ELF-1 (cell line): ENCODE measurements at regions not wholly inside any gene's neighbourhood (a gene's known extent, or its start where the extent isn't known, plus 50 kb on each side); places are given as distances from the start of the nearest gene placed in this dataset.
"Not testable (repeated sequence)": the region's sequence is repeated elsewhere in the genome, so short reads cannot be mapped to it uniquely, and the experiment has no call there.

Experiments
- DNase-seq: peaks from one replicate; pipeline ENCODE4 v3.0.0-alpha.2; 2016; ENCODE audit warnings: low read depth, low spot score

DNA sequence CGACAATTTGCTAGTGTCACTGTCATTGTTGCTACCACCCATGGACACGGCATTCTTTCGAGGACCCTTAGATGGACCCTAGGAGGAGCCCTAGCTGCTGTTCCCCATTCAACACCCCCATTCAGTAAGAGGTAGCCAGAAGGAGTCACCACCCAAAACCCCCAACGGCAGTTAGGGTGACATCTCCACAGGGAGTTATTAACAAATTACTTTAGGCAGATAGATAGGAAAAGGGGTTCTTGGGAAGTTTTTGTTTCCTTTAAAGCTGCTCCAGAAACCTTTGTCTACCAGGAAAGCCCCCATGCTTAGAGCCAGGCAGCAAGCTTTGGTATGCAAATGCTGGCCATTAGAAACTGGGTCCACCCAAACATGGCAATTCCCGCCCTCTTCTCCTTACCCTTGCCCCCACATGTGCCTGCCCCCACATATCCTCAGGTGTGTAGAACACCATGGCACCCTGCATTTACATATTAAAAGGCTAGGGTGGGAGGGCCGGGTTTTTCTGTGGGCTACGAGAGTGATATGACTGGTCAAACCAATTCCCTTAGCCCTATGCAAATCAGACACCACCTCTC is 190.9 kb downstream of the SLITRK6 start:
- peak; percentile 30 for DNase-seq

DNA sequence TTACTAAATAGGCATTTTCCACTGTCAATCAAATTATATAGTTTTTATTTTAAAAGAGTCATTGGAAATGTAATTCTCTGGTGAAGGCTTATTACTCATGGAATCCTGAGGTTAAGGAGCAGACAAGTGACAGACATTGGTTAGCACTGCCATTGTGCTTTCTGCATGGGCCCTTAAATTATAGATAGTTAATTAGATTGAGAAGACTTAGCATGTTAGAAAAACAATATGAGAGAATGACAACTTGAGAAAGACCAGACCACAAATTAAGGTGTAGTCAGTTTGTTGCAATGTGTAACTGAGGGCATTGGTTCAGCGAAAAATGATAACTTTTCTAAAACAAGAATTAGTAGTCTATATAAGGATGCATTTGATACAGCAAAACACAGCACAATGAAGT is 195.5 kb downstream of the SLITRK6 start:
- DNase-seq, result no peak

DNA sequence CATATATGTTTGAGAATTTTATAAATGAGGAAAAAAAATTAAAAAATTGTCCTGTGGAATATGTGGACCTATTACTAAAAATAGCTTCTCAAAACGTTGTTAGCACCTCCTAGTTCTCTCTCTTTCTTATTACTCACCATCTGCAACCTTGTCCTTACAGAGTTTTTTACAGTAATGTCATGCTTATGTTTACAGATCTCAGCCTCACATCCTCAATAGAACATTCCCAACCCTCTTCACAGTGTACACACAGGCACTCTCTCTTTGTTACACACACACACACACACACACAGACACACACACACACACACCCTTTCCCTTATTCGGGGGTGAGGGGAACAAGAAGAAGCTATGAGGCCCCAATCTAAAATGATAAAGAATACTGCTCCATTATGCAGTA is 197.7 kb downstream of the SLITRK6 start:
- DNase-seq, result no peak

DNA sequence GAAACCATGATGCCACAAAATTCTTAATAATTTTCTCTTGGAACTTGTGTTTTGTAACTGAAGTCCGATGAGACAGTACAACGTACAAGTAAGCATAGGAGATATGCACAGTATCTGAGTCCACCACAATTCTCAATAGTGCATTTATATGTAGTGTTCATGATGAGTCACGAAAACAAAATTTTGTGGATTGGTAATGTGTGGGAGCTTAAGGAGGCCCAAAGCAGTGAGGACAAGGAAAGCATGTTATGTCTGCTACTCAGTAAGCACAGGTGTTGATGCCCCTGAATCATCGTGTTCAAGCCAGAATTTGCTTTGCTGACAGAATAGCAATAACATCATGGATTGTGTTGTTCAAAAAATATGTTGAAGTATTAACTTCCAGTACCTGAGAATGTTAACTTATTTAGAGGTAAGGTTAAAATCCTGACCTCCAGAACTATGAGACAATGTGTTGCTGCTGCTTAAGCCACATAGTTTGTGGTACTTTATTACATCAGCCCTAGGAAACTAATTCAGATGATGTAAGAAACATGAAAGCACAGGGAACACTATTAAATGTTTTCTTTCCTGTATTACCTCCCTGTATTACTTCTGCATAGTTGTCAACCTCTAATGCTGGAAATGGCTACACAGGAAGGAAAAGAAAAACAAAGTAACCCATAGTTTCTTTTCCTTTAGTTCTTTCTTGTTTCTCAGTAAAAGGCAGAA is 201.3 kb downstream of the SLITRK6 start:
- no peak for DNase-seq

DNA sequence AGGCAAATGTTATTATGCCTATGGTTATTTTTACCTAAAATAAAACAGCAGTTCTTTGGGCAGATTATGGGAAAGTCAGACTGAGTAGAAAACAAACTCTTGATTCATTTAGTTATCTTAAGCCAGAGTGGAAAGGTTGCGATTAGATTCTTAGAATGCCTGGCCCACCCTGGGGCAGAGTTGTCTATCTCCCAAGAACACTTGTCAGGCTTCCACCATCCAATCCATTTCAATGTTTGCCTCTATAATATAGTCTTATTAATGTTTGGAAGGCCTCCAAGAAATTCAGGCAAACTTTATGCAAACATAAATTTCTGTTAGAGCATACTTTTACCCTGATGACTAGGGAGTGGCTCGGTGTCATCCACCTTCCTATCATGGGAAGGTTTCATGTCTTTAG is 207.0 kb downstream of the SLITRK6 start:
- no peak for DNase-seq

DNA sequence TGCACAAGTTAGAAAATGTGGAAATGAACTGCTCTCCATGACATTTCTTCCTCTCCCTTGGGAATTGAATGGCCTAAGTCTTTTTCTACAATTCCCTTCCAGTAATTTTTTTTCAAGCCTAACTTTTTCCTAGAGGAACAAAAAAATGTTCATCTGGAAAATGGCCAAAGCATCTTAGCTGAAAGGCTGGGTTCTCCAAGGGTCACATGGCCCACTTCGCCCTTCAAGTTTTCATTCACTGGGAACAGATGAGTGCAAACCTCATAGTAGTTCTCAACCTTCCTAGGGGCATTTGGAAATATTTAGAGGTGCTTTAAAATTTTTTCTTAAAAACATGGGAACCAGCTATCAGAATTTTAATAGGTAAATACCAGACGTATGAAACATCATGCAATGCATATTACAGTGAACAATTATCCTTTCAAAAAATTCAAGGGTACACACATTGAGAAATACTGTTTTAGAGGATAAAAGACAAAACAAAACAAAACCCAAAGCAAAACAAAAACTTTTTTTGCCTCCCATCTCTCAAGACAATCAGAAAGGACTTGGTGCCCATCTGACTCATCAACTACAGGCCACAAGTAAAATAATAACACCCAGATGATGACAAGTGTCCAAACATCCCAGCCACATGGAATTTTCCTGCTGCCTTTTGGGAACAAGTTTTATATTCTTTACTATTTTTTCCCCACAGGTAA is 208.8 kb downstream of the SLITRK6 start:
- no peak for DNase-seq

DNA sequence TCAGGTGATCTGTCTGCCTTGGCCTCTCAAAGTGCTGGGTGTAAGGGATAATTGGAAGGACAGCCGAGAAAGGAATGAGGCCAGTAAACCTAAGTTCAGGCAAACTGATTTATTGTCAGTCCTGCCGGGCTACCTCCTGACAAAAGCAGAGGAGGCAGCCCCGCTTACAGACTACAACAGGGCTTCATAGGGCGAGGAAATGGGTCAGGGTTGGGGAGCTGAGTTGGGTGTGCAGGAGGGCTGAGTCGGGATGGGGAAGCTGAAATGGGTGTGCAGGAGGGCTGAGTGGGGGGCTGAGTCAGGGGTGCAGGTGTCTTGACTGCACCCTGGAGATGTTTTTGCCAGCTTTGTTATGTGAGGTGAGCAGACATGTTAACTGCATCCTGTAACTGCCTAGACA is 210.2 kb downstream of the SLITRK6 start:
- no peak for DNase-seq

DNA sequence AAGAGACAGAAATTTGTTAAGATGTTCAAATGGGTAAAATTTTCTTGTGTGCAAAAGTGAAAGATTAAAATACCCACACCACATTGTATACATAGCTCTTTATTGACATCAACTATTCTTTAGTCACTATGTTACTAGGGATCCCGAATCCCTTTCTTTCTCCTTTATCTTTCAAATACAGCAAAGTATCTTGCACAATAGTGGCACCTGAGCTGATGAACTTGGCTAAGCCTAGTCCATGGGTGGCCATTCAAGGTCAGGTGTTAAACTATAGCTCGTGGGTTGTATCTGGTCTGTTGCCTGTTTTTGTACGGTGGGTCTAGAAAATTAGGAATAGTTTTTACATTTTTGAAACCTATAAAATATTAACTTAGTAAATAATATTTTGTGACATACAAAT is 210.9 kb downstream of the SLITRK6 start:
- no peak for DNase-seq

DNA sequence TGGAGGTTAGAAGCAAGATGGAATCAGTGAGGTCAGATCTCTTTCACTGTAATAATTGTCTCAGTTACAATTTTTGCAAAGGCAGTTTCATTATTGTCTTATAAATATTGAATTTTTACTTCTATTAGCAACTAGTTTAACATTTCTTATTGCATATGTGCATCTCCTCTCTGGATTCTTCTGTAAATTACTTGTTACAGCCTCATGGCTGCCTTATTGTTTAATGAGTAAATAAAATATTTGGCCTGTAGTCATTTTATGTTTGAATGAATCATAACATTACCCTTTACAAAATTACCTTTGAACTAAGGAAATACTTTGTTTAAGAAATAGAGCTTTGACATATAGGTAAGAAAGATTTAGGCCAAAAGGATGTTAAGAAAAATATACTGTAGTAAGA is 212.4 kb downstream of the SLITRK6 start:
- no peak for DNase-seq

DNA sequence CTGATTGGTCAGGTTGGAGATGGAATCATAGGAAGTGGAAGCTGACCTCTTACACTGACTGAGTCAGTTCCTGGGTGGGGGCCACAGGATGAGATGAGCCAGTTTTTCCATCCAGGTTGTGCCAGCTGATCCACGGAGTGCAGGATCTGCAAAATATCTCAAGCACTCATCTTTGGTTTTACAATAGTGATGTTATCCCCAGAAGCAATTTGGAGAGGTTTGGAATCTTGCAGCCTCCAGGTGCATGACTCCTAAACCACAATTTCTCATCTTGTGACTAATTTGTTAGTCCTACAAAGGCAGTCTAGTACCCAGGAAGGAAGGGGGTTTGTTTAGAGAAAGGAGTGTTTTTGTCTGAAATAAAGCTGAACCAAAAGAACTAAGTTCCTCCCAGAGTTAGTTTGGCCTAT is 212.8 kb downstream of the SLITRK6 start:
- no peak for DNase-seq

DNA sequence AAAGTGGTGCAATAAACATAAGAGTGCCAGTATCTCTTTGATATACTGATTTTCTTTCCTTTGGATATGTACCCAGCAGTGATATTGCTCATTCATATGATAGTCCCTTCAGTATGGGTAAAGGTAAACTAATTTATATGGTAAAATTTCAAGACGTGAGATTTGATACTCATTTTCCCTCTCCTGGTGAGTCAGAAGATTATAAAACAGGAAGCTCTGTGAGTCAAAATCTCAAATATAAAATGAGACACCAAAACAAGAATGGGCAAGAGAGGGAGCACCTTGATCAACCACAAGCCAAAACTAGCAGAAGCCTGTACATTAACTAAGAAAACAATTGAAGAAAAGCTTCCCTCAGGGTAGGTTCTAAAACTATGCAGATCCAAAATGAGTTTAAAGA is 216.3 kb downstream of the SLITRK6 start:
- no peak for DNase-seq

DNA sequence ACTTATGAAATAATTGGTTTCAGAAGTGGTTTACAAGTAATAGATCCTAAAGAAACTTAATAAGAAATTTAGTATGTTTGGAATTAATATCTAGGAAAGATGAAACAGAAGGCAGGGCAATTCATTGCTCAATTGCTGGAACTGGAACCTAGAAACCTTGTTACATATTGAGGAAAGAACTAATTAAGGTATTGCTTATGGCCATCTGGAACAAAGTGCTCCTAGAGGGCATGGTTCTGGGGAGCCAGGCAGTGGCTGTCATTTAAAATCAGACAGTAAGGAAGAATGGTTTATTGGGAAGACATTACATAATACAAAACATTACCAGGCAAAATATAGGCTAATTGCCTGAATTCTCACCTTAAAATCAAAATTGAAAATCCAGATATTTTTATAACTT is 224.1 kb downstream of the SLITRK6 start:
- DNase-seq, result no peak

DNA sequence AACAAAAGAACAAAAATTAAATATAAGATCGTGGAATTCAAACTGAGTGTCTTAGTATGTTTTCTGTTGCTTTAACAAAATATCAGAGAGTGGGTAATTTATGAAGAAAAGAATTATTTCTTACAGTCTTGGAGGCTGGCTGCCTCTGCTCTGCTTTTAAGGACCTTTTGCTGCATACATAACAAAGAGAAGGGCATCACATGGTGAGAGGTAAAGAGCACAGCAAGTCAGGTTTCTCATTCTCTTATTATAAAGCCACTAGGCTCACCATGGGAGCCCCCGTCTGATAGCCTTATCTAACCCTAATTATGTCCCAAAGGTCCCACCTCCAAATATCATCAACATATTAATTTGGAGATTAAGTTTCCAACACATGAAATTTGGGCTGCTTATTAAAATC is 231.3 kb downstream of the SLITRK6 start:
- DNase-seq, result no peak

DNA sequence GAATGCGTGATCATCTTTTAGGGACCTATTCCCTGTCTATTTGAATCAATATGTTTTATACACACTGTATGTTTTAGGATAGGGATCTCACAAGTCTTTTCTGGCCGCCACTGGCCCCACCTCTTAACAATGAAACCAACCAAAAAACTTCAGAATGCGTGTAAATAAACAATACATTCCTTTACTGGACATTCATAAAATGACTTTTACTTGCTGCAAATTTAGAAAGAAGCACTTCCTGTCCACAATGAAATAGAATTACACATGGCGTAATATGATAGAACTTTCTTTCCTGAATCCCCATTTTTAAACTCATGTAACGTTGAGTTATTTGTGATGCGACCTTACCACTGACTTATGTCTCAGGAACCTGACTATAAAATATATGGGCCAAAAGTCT is 233.6 kb downstream of the SLITRK6 start:
- no peak for DNase-seq

DNA sequence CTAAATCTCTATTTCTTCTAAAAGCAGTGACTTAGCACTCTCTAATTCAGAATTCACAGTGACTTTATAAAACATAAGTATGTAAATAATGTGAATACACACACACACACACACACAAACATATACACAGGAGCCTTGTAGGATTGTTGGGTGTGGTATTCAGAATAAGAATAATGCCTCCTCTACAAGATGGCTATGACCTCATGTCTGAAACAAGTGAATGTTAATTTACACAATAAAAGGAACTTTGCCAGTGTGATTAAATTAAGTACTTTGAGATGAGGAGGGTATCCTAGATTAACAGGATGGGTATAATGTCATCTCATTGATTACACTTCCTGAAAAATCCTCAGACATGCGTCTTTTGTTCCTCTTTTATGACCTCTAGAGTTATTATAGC is 234.6 kb downstream of the SLITRK6 start:
- no peak for DNase-seq

DNA sequence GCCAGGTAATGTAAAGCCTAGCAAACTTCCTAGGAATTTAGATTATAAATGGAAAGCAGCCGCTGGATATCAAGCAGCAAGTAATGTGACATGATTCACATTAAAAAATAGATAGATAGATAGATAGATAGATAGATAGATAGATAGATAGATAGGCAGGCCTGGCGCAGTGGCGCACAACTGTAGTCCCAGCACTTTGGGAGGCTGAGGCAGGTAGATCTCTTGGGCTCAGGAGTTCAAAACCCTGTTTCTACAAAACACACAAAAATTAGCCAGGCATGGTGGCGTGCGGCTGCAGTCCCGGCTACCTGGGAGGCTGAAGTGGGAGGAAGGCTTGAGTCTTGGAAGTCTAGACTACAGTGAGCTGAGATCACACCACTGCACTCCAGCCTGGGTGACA is 236.9 kb downstream of the SLITRK6 start:
- no peak for DNase-seq

DNA sequence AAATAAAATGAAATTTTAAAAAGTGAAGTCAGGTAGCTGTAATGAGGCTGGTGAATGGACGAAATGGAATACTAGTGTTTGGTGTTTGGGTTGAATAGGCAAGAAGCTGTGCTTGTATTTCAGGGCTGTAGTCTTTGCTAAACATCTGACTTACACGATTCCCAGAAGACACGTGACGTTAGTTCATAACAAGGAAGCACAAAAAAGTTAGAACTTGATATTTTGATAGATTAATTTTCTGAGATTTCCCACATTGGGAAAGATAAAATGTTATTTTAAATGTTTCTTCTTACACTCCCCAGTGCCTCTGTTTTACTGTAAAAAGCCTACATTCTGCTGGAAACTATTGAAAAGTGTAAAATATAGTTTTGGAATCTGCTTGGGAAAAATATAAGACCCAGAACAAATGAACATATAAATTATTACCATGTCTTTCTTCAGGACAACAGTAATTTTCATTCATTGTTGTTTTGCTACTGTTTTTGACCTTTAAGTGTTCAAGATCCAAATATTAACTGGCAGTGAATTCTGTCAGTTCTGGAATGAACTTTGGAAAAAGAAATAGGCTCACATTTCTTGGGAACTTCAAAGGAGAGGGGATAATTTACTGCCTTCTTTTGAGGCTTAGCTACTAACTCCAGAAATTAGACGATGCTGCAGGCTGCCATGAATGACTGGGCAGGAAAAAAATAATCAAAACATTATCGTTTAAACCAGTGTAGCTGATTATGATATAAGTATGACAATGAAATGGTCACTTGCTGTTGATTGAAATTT is 241.3 kb downstream of the SLITRK6 start:
- DNase-seq, result no peak

DNA sequence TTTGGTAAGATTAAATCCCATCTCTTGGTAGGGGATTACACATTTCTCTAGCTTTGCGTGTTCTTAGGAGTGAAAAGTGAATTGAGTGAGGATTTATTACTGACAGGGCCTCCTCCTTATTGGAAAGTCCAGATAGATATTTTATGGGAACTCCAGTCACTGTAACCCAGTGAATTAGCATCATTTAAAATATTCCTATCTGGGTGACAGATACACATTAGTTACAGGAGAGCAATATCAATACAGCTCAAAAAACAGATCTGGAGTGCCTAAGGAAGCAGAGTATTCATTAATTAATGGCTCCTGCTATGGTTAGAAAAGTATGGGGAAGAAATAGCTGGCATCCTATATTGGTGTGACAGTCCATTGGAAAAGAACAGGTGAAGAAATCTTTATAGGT is 248.2 kb downstream of the SLITRK6 start:
- DNase-seq, result no peak

DNA sequence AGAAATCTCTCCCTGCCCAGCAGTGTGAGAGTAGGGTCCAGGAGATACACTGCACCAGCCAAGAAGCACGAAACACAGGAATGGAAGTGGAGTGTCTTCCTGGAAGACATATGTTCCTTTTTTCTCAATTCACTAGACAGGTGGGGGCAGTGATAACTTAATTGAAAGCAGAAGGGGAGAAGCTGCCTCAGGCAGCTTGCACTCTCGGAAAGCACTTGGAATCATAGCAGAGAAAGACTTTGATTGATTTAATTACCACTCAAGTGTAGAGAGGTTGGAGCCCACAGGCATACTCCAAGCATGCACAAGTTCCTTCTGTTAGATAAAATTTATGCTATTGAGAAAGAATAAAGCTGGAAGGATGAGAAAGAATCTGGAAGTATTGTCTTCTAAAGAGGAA is 249.4 kb downstream of the SLITRK6 start:
- DNase-seq, result peak; percentile 1

DNA sequence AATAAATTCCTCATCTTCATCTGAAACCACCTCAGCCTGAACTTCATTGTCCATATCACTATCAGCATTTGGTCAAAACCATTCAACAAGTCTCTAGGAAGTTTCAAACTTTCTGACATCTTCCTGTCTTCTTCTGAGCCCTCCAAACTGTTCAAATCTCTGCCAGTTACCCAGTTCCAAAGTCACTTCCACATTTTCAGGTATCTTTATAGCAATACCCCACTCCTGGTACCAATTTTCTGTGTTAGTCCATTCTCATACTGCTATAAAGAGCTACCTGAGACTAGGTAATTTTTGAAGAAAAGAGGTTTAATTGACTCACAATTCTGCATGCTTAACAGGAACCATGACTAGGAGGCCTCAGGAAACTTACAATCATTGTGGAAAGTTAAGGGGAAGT is 250.4 kb downstream of the SLITRK6 start:
- not testable (repeated sequence) for DNase-seq

DNA sequence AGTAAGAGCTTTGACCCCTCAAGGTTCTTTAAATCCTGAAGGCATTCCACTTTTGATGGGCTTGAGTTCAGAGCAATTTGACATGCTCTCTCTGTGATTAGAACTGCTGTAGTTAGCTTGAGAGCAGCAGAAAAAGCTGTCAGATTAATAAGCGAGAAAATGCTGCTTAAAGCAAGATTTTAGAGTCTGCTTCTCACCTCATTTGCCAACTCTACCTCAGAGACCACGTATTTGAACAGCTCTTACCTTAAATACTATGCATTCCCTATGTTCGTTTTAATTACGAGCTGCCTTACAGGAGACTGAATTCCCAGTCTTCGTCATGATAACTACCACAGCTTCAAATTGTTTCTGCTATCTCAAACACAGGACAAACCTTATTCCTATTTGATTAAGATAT is 253.4 kb downstream of the SLITRK6 start:
- no peak for DNase-seq

DNA sequence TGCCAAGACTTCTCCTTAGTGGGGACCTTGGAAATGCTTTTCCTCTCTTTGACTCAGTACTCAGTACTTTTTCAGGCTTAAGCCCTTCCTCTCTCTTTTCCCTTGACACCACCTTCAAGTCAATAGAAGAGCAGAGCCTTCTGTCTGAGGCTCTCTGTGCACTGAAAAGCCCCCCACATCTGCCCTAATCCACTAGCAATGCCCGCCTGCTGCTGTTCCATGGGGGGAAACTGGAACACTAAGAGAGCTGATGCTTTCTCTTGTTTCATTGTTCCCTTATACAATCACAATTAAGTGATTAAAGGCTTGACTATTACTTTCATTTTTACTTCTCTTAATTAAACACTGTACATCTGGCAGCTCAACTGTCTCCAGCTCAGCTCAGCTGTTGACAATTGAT is 254.5 kb downstream of the SLITRK6 start:
- DNase-seq, result no peak
